Stimulated activated naive B cell treated with anti-CD40 and anti-IgM and Interleukin-4, amounts not matched to agents 10 μg/mL and 1 μg/mL and 100 μg/mL, for 72 hours (primary cell): ENCODE measurements at regions not wholly inside any gene's neighbourhood (a gene's known extent, or its start where the extent isn't known, plus 50 kb on each side); places are given as distances from the start of the nearest gene placed in this dataset.
A peak's percentile ranks its signal among the peaks of the same experiment; 100 is the strongest.
"Not testable (repeated sequence)": the region's sequence is repeated elsewhere in the genome, so short reads cannot be mapped to it uniquely, and the experiment has no call there.

ENCODE experiments used
- ATAC-seq, 2 donors: fragments of 150-1000 bp; cut with Tn5 transposase; replicated peaks; 2 replicates each; pipeline ENCODE4 v1.10.0; 2021; ENCODE audit warnings: moderate library complexity in 1 of 2
- DNase-seq: peaks from one replicate; pipeline ENCODE4 v3.0.0; 2021
- H3K27ac Mint-ChIP-seq: one replicate; pipeline ENCODE4 v1.8.0; 2022; ENCODE audit warnings: mild to moderate bottlenecking, mixed read lengths
- H3K27me3 Mint-ChIP-seq, 2 donors: one replicate each; pipeline ENCODE4 v1.8.0; 2022; ENCODE audit warnings: mixed read lengths in 2 of 2
- H3K36me3 Mint-ChIP-seq, 2 donors: one replicate each; pipeline ENCODE4 v1.8.0; 2022; ENCODE audit warnings: mixed read lengths in 2 of 2, mild to moderate bottlenecking in 1 of 2
- H3K4me1 Mint-ChIP-seq, 2 donors: one replicate each; pipeline ENCODE4 v1.8.0; 2022; ENCODE audit warnings: mixed read lengths in 2 of 2, mild to moderate bottlenecking in 1 of 2
- H3K4me3 Mint-ChIP-seq, 2 donors: one replicate each; pipeline ENCODE4 v1.8.0; 2022; ENCODE audit warnings: mild to moderate bottlenecking in 2 of 2, mixed read lengths in 2 of 2, moderate library complexity in 1 of 2
- H3K9me3 Mint-ChIP-seq, 2 donors: one replicate each; pipeline ENCODE4 v1.8.0; 2022; ENCODE audit warnings: mixed read lengths in 2 of 2, mild to moderate bottlenecking in 1 of 2

DNA sequence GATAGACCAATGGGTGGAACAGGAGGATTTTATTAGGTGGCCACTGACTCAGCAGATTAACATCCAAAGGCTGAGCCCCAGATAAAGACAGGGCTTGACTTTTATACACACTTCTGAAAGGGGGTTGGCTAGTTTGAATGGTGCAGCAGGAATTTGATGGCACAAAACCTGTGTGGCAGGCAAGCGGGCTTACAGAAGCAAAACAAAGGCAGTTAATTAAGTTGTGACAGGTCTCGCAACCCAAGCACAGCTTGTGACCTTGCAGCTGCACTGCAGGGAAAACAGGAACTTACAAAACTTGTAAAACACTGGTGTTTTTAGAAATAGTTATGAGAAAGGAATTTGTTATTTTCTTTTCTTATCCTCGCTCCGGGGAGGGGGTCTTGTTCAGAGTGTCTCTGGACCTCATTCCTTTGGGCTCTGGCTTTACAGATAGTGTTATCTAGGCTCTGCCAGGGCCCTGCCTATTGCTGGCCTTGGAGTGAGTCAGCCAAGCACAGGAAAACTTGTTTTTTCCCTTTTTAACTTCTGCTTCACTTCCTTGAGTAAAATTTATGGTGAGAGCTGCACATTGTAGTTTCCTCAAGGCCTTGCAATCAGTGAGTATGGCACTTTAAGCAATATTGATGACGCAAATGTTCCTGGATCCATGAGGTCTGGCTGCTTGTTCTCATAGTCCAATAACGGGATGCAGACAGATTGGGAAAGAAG lies 457.1 kb downstream of the TGIF2LY start:
- ATAC-seq: peak in 1 of 2 donors; percentile 7
- not testable (repeated sequence) for H3K4me3 Mint-ChIP-seq, H3K36me3 Mint-ChIP-seq, DNase-seq, H3K4me1 Mint-ChIP-seq, H3K27ac Mint-ChIP-seq, H3K27me3 Mint-ChIP-seq, H3K9me3 Mint-ChIP-seq
